T-helper 1 cell treated with Interleukin-12 subunit alpha and Interleukin-12 subunit beta and Interleukin-4 antibody, amounts not matched to agents 30 ng/mL and 1 ng/mL, for 36 hours (primary cell): ENCODE measurements at regions not wholly inside any gene's neighbourhood (a gene's known extent, or its start where the extent isn't known, plus 50 kb on each side); places are given as distances from the start of the nearest gene placed in this dataset.

Source experiments
- intact Hi-C: fragments of 100-400 bp; cut with micrococcal nuclease; formaldehyde crosslinking; loops from one replicate; pipeline ENCODE4 v1.15.1; 2024

DNA sequence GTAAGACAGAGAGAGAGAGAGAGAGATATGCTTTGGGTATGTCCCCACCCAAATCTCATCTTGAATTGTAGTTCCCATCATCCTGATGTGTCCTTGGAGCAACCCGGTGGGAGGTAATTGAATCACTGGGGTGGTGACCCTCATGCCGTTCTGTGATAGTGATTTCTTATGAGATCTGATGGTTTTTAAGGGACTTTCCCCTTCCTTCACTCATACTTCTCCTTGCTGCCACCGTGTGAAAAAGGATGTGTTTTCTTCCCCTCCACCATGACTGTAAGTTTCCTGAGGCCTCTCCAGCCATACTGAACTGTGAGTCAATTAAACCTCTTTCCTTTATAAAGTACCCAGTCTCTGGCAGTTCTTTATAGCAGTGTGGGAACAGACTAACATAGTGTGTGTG is 60.3 kb downstream of the EOMES start:
- intact Hi-C loops, result no loop called here

DNA sequence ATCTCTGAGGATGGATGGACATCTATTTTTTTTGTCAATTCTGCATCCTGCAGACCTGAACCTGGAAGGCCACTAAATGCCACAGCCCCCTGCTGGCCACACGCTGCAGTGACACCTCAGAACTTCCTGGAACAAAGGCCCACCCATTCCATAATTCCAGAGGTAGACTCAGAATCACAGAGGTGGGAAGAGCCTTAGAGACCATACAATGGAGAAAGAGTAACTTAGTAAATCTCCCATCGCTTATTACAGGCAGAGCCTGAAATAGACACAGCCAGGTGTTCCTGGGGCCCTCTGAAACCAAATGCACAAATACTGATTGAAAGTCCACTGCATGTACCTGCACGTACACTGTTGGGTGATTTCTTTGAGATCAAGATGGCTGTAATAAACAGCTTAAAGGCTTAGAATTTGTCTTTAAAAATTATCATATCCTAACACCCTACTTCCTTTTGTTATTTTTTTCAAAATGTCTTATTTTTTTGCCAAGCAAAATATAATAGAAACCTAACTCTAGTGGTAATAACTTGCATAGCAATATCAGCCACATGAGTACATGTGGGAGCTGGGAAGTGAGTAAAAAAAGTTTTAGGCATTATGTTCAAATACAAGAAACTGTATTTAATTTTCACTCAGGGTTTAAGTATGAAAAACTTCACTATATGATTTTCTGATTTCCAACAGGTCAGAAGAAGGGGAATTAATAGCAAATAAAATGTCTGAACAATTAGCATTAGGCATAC is 62.7 kb downstream of the EOMES start:
- intact Hi-C loops, result loop anchor here (1.0 to 2.0 kb wide), 4 partner anchors 21 to 302 kb away; partner anchors contain the start of gene SLC4A7

DNA sequence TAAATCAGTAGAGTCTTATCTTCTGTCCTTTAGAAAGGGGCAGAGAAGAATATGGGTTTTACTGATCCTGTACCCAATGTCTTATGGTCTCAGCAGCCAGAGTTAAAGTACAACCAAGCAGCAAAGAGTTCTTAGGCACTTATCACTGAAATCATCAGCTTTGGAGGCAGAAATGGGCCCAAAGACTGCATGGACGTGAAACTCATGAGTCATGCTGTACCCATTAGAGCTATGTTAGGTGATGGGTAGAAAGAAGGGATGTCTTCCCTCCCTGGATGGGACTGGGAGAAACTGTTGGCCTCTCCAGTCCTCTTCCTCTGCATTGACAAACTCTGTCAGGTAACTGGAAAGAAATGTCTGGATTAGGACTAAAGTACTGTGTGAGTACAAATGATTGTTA is 63.4 kb downstream of the EOMES start:
- intact Hi-C loops, result loop anchor here (1.0 to 2.0 kb wide), 4 partner anchors 20 to 301 kb away; partner anchors contain the start of gene SLC4A7

DNA sequence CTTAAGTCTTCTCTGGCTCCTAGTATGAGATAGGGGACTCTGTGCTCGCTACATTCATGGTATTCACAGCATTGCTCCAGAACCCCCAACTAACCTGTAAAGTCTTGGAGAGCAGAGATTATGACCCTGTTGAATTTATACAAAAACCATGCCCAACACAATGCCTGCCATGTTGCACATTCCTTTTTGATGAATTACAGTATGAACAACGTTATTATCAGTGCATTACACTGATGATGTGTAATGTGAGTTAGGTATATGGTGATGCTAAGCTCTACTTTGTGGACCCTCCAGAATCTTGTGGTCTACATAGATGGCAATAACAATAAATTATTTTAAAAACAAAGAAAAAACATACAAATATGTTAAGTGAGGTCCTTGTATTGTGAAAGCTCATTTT is 64.3 kb downstream of the EOMES start:
- intact Hi-C loops, result loop anchor here (2.0 kb wide), 1 partner anchor 19 kb away; no protein-coding TSS in a partner anchor

DNA sequence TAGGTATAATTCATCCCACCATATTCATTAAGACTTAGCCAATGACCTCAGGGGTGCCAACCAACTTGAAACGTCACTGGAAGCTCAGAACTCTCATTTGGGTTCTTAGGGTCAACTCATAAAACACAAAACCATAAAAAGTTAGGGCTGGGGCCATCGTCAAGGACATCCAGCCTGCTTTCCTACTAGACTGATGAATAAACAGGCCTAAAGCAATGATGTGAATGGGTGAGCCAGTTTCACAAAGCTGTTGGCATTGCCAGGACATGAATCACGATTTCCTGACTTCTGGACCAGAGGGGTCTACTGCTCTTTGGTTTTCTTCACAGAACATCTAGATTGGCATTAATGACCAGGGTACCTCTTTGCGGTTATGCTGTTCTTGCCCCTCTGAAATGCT is 64.7 kb downstream of the EOMES start:
- intact Hi-C loops, result no loop called here

DNA sequence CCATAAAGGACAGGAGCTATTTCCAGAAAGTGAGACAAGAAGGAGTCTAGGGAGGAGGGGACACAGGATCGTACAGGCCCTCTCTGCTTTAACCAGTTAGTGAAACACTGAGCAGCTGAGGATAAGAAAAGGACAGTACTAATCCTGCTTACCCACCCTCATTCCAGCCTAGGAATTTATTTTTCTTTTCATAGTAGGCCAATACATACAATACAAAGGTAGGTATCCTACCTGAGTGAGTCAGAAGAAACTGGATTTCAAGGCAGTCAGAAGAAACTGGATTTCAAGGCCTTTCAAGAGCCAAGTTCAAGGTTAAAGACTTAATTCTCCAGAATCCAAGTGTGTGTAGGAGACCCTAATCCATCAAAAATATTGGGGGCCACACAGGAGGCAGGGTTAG is 65.3 kb downstream of the EOMES start:
- intact Hi-C loops, result no loop called here

DNA sequence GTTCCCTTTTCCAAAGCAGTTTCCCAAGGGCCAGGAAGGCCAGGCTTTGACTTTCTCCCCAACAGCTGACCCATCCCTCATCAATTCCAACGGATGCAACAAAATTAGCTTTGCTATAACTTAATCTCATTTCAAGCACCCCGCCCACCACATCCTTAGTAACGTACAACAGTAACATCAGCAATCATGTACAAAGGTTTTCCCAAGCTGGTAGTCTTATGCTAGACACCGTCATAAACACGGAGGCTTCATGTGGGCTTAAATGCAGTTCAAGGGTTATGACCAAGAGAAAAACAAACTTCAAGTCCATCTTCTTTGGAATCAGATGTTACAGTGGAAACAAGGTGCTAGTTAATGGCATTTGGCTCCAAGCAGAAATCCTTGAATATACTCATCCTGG is 66.6 kb downstream of the EOMES start:
- intact Hi-C loops, result no loop called here

DNA sequence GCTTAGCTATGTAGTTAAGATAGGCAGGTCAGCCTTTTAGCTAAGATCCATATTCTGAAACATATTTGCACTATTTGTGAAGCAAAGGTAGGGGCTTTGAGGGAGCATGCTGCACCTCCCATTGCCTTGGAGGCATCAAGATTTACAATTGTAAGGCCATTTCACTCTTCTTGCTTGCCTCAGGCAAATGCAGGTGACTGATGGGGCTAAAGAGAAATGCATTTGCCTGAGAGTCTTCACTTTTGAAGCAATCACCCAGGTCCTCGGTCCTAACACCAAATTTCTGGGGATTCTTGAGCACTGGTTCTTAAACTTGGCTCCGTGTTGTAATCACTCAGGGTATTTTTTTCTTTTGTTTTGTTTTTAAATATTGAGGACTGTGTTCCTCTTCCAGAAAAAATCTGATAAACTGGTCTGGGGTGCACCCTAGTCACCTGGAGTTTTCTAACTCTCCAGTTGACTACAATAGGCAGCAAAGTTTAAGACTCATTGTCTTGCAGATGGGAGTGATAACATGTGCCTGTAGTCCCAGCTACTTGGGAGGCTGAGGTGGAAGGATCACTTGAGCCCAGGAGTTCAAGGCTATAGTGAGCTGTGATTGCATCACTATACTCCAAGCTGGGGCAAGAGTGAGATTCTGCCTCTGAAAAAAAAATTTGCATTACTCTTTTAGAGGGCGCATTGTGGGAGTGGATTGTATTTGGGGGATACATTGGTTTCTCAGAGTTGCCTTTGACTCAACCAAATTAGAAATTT is 68.1 kb downstream of the EOMES start:
- intact Hi-C loops, result no loop called here

DNA sequence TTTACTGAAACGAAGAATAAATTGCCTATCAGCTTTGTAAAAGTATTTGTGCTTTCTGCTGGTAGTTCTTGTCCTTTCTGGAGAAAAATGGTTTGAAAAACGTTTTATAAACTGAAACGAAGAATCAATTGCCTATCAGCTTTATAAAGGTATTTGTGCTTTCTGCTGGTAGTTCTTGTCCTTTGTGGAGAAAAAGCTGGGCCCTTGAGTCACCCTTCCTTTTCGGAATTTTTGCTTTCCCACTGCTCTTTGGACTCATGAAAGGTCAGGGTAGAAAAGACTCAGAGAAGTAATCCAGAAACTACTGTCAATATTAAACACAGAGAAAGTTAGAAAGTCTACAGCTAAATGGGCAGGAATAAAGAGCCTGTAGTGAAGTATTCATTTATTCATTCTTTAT is 72.8 kb downstream of the EOMES start:
- intact Hi-C loops, result no loop called here

DNA sequence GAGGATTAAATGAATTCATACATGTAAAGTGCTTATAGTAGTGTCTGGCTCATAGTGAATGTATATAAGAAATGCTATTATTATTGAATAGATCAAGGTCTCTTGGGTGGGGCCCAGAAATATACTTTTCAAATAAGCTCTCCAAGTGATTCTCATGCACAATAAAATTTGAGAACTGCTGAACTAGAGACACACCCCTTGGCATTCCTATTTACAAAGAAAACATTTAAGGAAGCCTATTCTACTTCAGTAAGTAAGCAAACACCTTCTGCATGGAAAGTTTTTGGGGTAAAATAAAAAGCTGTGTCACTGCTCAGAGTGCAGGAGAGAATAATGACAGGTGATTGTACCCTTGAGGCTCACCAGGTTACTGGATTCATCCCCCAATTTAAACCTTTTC is 75.2 kb downstream of the EOMES start:
- intact Hi-C loops, result no loop called here

DNA sequence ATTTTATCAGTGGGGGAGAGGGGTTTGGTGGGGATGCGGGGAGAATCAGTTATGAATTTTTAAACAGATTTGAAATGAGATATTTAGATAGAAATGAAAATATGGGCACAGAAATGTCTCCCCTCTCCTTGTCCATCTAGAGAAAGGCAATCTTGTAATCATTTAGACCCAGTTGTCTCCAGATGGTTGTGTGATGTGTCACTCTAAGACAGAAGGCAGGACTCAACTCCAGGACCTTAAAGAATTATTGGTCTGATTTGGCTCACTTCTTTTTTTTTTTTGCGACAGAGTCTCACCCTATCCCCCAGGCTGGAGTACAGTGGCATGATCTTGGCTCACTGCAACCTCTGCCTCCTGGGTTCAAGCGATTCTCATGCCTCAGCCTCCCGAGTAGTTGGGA is 77.2 kb downstream of the EOMES start:
- intact Hi-C loops, result no loop called here

DNA sequence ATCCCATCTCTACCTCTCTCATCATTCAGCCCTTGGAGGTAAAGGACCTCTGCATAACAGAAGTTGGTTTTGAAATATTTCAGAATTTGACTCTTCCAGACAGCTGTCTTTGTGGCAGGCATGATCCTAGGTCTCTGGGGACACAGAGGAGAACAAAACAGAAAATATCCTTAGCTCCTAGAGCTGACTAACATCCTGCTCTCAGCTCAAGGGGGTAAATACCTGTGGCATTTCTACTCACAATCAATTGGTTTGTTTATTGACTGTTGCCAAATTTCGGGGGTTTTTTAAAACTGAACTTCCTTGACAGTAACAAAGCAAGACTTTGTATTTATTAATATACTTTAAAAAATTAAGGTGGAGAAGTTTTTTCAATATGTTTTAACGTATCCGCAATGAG is 78.8 kb downstream of the EOMES start:
- intact Hi-C loops, result no loop called here

DNA sequence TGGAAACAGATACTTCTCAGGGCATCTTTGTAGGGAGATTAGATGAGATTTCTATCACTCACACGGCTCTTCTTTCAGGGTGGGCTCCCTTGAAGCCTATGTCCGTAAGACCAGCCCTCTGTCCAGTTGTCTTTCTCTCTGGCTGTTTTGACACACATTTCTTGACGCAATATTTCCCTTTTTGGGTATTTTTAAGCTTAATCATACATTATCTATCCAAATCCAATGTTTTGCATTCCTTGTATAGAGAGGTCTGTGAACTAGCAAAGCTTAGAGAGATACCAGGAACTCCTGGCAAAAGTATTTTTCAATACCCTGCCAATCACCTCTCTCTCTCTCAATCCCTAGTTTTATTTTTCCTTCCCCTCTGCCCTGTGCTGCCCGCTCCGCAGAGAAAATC is 79.3 kb downstream of the EOMES start:
- intact Hi-C loops, result no loop called here

DNA sequence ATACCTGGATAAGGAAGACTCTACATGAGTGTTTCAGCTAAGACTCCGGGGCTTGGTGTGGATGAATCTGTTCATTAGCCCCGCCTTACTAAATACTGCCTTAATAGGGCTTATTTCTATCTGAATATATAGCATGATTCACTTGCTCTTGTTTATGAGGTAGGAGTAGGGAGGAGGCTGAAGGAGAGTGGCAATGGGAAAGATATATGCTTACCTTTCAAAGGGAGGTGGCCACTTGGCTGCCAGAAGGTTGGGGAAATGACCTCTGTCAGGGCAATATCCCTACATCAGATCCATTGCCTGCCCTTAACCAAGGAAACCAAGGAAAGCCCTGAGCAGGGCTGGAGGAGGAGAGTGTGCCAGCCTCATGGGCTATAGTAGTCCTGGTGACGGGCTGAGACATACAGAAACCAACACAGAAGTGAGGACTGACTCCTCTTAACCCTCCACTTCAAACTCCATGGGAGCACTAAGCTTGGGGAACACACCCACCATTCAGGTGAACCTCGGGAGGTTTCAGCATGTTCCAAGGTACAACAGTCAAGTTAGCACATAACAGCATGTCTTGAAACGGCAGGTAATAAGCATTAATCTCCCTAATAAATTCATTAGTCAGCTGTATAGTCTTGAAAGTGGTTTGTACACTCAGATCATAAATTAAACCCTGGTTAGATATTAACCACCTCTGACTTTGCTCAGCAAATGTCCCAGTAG is 80.1 kb downstream of the EOMES start:
- intact Hi-C loops, result no loop called here

DNA sequence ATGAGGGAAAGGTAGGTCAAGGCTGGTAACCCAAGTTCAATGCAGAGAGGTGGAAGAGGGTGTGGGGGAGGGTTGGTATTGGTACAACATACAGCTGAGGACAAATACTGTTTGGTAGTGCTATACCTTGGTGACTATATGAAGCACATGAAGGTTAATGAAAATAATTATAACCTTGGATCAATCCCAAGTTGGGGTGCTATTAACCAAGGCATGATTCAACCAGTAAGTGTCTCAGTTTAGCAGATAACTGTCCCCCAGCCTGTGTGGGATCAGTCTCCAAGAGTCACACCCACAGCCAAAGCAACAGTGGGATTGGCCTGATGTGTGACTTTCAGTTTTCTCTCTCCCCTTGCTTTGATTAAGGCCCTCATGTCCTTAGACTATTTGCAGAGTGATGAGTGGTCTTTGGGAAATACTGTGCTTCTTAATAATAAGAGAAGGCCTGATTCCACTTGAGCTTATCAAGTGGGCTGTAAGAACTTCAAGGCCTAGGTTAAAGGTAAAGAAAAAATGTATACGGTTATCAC is 80.8 kb downstream of the EOMES start:
- intact Hi-C loops, result no loop called here

DNA sequence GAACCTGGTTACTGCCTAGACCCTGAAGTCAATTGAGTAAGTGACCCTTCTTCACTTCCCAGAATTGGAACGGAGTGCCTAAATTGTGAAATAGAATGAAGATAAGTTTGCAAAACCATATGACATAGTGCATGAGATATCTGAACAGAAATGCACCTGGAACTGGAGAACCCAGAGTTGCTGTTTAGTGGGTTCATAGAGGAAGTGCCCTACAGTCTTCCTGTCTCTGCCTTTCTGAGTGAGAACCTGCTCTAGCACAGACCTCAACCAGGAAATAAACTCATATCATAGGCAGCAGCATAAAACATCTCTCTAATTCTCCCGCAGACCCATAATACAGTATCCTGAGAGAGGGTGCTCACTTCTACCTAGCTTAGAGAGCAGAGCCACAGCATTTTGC is 82.9 kb downstream of the EOMES start:
- intact Hi-C loops, result loop anchor here (1.0 to 5.0 kb wide), 5 partner anchors 14 to 688 kb away; no protein-coding TSS in a partner anchor

DNA sequence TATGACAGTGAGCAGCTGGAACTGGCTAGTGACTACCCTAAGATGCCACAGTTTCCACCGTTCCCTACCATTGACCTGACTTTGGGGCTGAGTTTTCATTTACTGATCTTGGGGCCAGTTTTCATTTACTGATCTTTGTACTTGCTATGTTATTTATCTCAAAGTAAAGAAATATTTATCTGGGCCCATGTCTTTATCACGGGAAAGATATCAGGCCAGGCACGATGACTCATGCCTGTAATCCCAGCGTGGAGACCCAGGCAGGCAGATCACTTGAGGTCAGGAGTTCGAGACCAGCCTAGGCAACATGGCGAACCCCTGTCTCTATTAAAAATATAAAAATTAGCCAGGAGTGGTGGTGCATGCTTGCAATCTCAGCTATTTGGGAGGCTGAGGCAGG is 83.5 kb downstream of the EOMES start:
- intact Hi-C loops, result loop anchor here (2.0 to 5.0 kb wide), 4 partner anchors 14 to 689 kb away; no protein-coding TSS in a partner anchor

DNA sequence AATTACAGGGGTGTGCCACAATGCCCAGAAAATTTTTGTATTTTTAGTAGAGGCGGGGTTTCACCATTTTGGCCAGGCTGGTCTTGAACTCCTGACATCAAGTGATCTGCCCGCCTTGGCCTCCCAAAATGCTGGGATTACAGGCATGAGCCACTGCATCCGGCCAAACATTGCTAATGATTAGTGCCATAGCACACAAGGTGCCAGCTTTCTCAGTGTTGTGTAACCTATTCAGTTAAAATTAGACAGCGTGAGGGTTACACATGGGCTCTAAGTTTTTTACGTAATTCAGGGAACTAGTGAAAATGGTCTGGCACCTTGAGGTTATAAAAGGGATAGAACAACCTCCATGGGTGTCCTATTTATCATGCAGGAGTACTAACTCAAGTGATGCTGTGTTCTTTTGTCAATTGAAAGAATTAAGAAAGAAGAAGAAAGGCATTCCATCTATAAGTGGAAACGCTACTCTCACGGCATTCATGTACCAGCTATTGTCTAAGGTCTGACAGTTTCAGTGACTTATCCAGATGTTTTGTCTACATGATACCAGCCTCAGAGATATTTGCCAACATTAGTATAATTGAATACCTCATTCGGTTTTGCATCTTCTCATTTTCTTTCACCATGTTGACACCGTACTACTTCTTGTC is 84.7 kb downstream of the EOMES start:
- intact Hi-C loops, result loop anchor here (5.0 kb wide), 1 partner anchor 690 kb away; no protein-coding TSS in a partner anchor

DNA sequence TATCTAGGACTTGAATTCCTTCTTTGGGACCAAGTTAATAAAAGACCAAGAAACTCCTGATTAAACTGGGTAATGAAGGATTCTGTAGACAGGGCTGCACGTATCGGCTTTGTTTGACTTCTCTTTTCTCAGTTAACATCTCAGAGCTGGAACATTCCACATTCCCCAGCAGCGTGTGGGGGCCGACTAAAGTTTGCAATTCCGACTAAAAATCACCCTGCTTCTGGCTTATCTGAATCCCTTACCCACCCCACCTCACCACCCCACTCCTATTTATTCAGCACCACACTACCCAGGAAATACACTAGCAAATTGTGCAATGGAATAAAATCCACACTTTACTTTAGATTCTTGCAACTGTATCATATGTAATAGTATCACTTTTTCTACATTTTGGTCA is 87.1 kb downstream of the EOMES start:
- intact Hi-C loops, result loop anchor here (5.0 kb wide), 1 partner anchor 692 kb away; no protein-coding TSS in a partner anchor

DNA sequence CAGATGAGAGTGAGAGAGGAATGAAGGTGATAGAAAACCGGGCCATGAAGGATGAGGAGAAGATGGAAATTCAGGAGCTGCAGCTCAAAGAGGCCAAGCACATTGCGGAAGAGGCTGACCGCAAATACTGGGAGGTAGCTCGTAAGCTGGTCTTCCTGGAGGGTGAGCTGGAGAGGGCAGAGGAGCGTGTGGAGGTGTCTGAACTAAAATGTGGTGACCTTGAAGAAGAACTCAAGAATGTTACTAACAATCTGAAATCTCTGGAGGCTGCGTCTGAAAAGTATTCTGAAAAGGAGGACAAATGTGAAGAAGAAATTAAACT is 88.9 kb downstream of the EOMES start:
- intact Hi-C loops, result loop anchor here (1.0 to 5.0 kb wide), 3 partner anchors 48 to 1841 kb away; partner anchors contain the start of genes CMC1 and OXSM
